Transverse colon (tissue), 4 donors: ENCODE measurements at regions not wholly inside any gene's neighbourhood (a gene's known extent, or its start where the extent isn't known, plus 50 kb on each side); places are given as distances from the start of the nearest gene placed in this dataset.

Experiments used
- DNase-seq: peaks from one replicate; pipeline ENCODE4 v3.0.0-alpha.2; 2019
- H3K27ac ChIP-seq, 4 donors: fragments of 200-600 bp; sonication (generic); 2 replicates each; pipeline ENCODE4 v1.5.1; 2016 to 2018; ENCODE audit warnings: inconsistent platforms in 4 of 4
- H3K27me3 ChIP-seq: fragments of 200-600 bp; sonication (generic); 2 replicates; pipeline ENCODE4 v1.5.1; 2017; ENCODE audit warnings: inconsistent platforms
- H3K36me3 ChIP-seq, 4 donors: fragments of 200-600 bp; sonication (generic); 2 replicates each; pipeline ENCODE4 v1.5.1; 2017 to 2019; ENCODE audit warnings: inconsistent platforms in 4 of 4
- H3K4me1 ChIP-seq, 4 donors: fragments of 200-600 bp; sonication (generic); 2 replicates each; pipeline ENCODE4 v1.5.1; 2017 to 2020; ENCODE audit warnings: inconsistent platforms in 4 of 4
- H3K4me3 ChIP-seq, 4 donors: fragments of 200-600 bp; sonication (generic); 1 replicate in 1 of 4; 2 replicates in 3 of 4; pipeline versions ENCODE4 v1.5.1 to v1.6.1; 2017 to 2019; ENCODE audit warnings: inconsistent platforms in 4 of 4
- H3K9me3 ChIP-seq, 2 donors: fragments of 200-600 bp; sonication (generic); 2 replicates each; pipeline ENCODE4 v1.5.1; 2017 to 2019; ENCODE audit warnings: inconsistent platforms in 2 of 2
- CTCF ChIP-seq, 5 experiments: fragments of 200-600 bp in 3 of 5; fragments of 450-650 bp in 2 of 5; sonication (generic) in 3 of 5; IDR thresholded peaks; 1 replicate in 2 of 5; 2 replicates in 3 of 5; pipeline ENCODE4 v1.5.1; 2016 to 2017; ENCODE audit warnings: antibody characterized with exemption in 5 of 5, inconsistent platforms in 3 of 5, mild to moderate bottlenecking in 2 of 5, moderate library complexity in 1 of 5
- EP300 ChIP-seq: sonication (generic); formaldehyde crosslinking; IDR thresholded peaks from one replicate; pipeline ENCODE4 v1.6.1; 2017; ENCODE audit warnings: antibody characterized with exemption, low read depth
- POLR2A ChIP-seq: fragments of 450-650 bp; IDR thresholded peaks from one replicate; pipeline ENCODE4 v1.6.1; 2016; ENCODE audit warnings: antibody characterized with exemption, mild to moderate bottlenecking, moderate library complexity
- POLR2AphosphoS5 ChIP-seq, 3 donors: sonication (generic); formaldehyde crosslinking; IDR thresholded peaks; one replicate each; pipeline ENCODE4 v1.6.1; 2016; ENCODE audit warnings: antibody characterized with exemption in 3 of 3
- WGBS, 2 donors: methylation state at CpG; one replicate each; pipeline ENCODE4 v1.1.5; 2018; ENCODE audit warnings: low coverage in 1 of 2; 5-methylcytosine and 5-hydroxymethylcytosine counted together
- in situ Hi-C, 4 donors: fragments of 200-750 bp; cut with MboI; loops; one replicate each; pipeline versions ENCODE4 v1.15.0 to v1.15.1; 2017; ENCODE audit warnings: low sequenced_read_pairs in 3 of 4, low pct_ligation_motif_present in 1 of 4, low pct_unique_long_range_greater_than_20kb in 1 of 4
- intact Hi-C: fragments of 100-400 bp; cut with DNase I; formaldehyde crosslinking; loops from one replicate; pipeline ENCODE4 v1.15.1; 2023; ENCODE audit warnings: low total_unique reads

- Histone ChIP-seq H3K27ac (no peak overlapping the region), H3K36me3 (no peaks in the 10 kb centered on the region), H3K4me1 (no peaks in the 10 kb centered on the region), H3K9me3 (no peaks in the 10 kb centered on the region), H3K27me3 (no peaks in the 10 kb centered on the region), H3K4me3 (no peak overlapping the region)
- intact Hi-C loops (no loop called here), in situ Hi-C loops (no loop called here)
- DNase-seq, result no peak
- TF ChIP-seq POLR2AphosphoS5 (IDR thresholded peaks at IDR 0.05) (no peak), POLR2A (no peak), EP300 (no peak), CTCF (IDR thresholded peaks at IDR 0.05) (no peak)
- WGBS, 2 donors, result 49 to 54% methylated on average over 4 of the region's 4 CpGs
Measured at GRCh38 chr5:97554977-97555643, 372.1 kb upstream of the RIOK2 start.

- no peak for DNase-seq
Measured at GRCh38 chr5:97555644-97555981, 372.6 kb upstream of the RIOK2 start.

GRCh38 chr5:97559827-97560598 lies 377.0 kb upstream of the RIOK2 start:
- no peaks in the 10 kb centered on the region for H3K36me3 ChIP-seq
- no peaks in the 10 kb centered on the region for H3K27me3 ChIP-seq
- in situ Hi-C loops, result no loop called here
- 75 to 81% methylated on average over 3 of the region's 3 CpGs for WGBS, 2 donors
- H3K4me3 ChIP-seq, result no peak overlapping the region
- no peaks in the 10 kb centered on the region for H3K9me3 ChIP-seq
- intact Hi-C loops, result no loop called here
- TF ChIP-seq CTCF (IDR thresholded peaks at IDR 0.05), result no peak
- no peak for TF ChIP-seq EP300
- no peak for TF ChIP-seq POLR2AphosphoS5 (IDR thresholded peaks at IDR 0.05)
- TF ChIP-seq POLR2A, result no peak
- H3K27ac ChIP-seq, result no peak overlapping the region
- H3K4me1 ChIP-seq, result peaks cover 0 to 4% (median 0%) of the 10 kb centered on the region in 4 donors
- DNase-seq, result no peak

More at GRCh38 chr5:97555644-97555981, 372.6 kb upstream of the RIOK2 start:
- no peaks in the 10 kb centered on the region for H3K4me1 ChIP-seq
- H3K27ac ChIP-seq, result no peak overlapping the region
- no peak overlapping the region for H3K4me3 ChIP-seq
- TF ChIP-seq POLR2A (no peak), EP300 (no peak)
- H3K36me3 ChIP-seq, result no peaks in the 10 kb centered on the region
- H3K27me3 ChIP-seq, result no peaks in the 10 kb centered on the region
- 93 to 100% methylated on average over 1 of the region's 1 CpG for WGBS, 2 donors
- intact Hi-C loops (no loop called here), in situ Hi-C loops (no loop called here)
- H3K9me3 ChIP-seq, result no peaks in the 10 kb centered on the region

GRCh38 chr5:97560599-97560993 lies 377.5 kb upstream of the RIOK2 start:
- in situ Hi-C loops (no loop called here), intact Hi-C loops (no loop called here)
- H3K36me3 ChIP-seq, result no peaks in the 10 kb centered on the region
- 70 to 100% methylated on average over 1 of the region's 1 CpG for WGBS, 2 donors
- no peak for DNase-seq
- H3K9me3 ChIP-seq, result no peaks in the 10 kb centered on the region
- H3K27ac ChIP-seq, result no peak overlapping the region
- peaks cover 0 to 4% (median 0%) of the 10 kb centered on the region in 4 donors for H3K4me1 ChIP-seq
- no peaks in the 10 kb centered on the region for H3K27me3 ChIP-seq
- H3K4me3 ChIP-seq, result no peak overlapping the region
- TF ChIP-seq POLR2AphosphoS5 (IDR thresholded peaks at IDR 0.05) (no peak), EP300 (no peak), POLR2A (no peak), CTCF (IDR thresholded peaks at IDR 0.05) (no peak)
